AG04450 (cell line): ENCODE measurements at regions not wholly inside any gene's neighbourhood (a gene's known extent, or its start where the extent isn't known, plus 50 kb on each side); places are given as distances from the start of the nearest gene placed in this dataset.

Experiments
- CTCF ChIA-PET: fragments of 300-600, 350-600 bp; formaldehyde crosslinking; extraction: SDS; loops from one replicate; lab custom pipeline; 2022; ENCODE audit warnings: antibody characterized with exemption, inconsistent platforms; lab: Charles Lee
- POLR2A ChIA-PET: fragments of 350-600 bp; formaldehyde crosslinking; extraction: SDS; loops from one replicate; lab custom pipeline; 2021; ENCODE audit warnings: antibody characterized with exemption, inconsistent platforms; lab: Yijun Ruan, JAX
- DNase-seq: peaks from one replicate; pipeline ENCODE4 v3.0.0-alpha.2; 2011; ENCODE audit warnings: low read depth, low spot score
- H3K27ac ChIP-seq: one replicate; pipeline ENCODE4 v1.5.1; 2012; ENCODE audit warnings: low read depth, low read length, control low read depth
- H3K27me3 ChIP-seq: one replicate; pipeline ENCODE4 v1.6.0; 2012; ENCODE audit warnings: low read length; ENCODE audit not compliant: control insufficient read depth, insufficient read depth
- H3K4me3 ChIP-seq: 2 replicates; pipeline ENCODE4 v1.5.1; 2011; ENCODE audit warnings: mild to moderate bottlenecking, low read depth, low read length, control low read depth
- H3K9me3 ChIP-seq: 2 replicates; pipeline ENCODE4 v1.5.1; 2012; ENCODE audit warnings: low read length; ENCODE audit not compliant: control insufficient read depth, insufficient read depth
- CTCF ChIP-seq: IDR thresholded peaks from 2 replicates; pipeline ENCODE4 v1.5.1; 2011; ENCODE audit warnings: low read depth, low read length, control low read depth, inconsistent platforms

- ChIA-PET CTCF (no interaction called here), POLR2A (no interaction called here)
- Histone ChIP-seq H3K27me3 (peaks cover 5% of the 10 kb centered on the region), H3K27ac (no peak overlapping the region), H3K9me3 (no peaks in the 10 kb centered on the region), H3K4me3 (no peak overlapping the region)
- no peak for TF ChIP-seq CTCF
- no peak for DNase-seq
These were observed 56.4 kb upstream of the NEO1 start for GRCh38 chr15:72995849-72996248.

- peaks cover 5% of the 10 kb centered on the region for H3K27me3 ChIP-seq
- no peak for TF ChIP-seq CTCF
- H3K9me3 ChIP-seq = no peaks in the 10 kb centered on the region
- H3K27ac ChIP-seq = no peak overlapping the region
- ChIA-PET CTCF (no interaction called here), POLR2A (no interaction called here)
- no peak overlapping the region for H3K4me3 ChIP-seq
- DNase-seq = no peak
These were observed 57.6 kb upstream of the NEO1 start for GRCh38 chr15:72994534-72995177.

GRCh38 chr15:72992841-72993252 lies 59.4 kb upstream of the NEO1 start:
- Histone ChIP-seq H3K4me3 (no peak overlapping the region), H3K27ac (no peak overlapping the region), H3K27me3 (peaks cover 5% of the 10 kb centered on the region), H3K9me3 (no peaks in the 10 kb centered on the region)
- no peak for TF ChIP-seq CTCF
- CTCF ChIA-PET = no interaction called here
- no peak for DNase-seq
- POLR2A ChIA-PET = no interaction called here

- DNase-seq = no peak
- CTCF ChIA-PET = no interaction called here
- Histone ChIP-seq H3K27me3 (peaks cover 5% of the 10 kb centered on the region), H3K4me3 (no peak overlapping the region), H3K9me3 (no peaks in the 10 kb centered on the region), H3K27ac (no peak overlapping the region)
- POLR2A ChIA-PET = no interaction called here
- TF ChIP-seq CTCF = no peak
These were observed 61.2 kb upstream of the NEO1 start for GRCh38 chr15:72991026-72991425.

- no peak for TF ChIP-seq CTCF
- no peak overlapping the region for H3K4me3 ChIP-seq
- H3K9me3 ChIP-seq = no peaks in the 10 kb centered on the region
- POLR2A ChIA-PET = no interaction called here
- no peaks in the 10 kb centered on the region for H3K27me3 ChIP-seq
- no peak for DNase-seq
- CTCF ChIA-PET = no interaction called here
- H3K27ac ChIP-seq = no peak overlapping the region
These were observed 68.3 kb upstream of the NEO1 start for GRCh38 chr15:72983801-72984545.
